ENCODE measurements at regions not wholly inside any gene's neighbourhood (a gene's known extent, or its start where the extent isn't known, plus 50 kb on each side); places are given as distances from the start of the nearest gene placed in this dataset.

DNA sequence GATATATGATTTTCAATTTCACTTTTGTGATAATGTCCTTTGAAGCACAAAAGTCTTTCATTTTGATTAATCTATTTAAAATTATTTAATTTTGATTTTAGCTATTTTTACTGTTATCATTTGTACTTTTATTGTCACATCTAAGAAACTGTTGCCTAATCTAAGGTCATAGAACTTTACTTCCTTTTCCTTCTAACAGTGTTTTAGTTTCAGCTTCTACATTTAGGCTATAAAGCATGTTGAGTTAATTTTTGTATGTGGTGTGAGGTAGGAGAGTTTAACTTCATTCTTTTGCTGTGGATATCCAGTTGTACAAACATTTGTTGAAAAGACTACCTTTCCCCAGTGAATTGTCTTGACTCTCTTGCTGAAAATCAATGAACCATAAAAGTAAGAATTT lies 204.5 kb downstream of the TM2D1 start:
- no peak for DNase-seq

DNA sequence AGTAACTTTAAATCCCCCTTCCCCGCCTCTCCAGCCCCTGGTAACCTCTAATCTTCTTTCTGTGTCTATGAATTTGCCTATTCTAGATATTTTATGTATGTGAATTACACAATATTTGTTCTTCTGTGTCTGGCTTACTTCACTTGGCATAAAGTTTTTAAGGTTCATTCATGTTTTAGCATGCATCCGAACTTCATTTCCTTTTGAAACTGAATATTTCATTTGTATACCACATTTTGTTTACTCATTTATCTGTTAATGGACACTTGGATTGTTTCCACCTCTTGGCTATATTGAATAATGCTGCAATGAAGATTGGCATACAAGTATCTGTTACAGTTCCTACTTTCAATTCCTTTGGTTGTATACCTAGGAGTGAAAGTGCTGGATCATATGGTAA lies 205.3 kb downstream of the TM2D1 start:
- DNase-seq = no peak

GRCh38 chr1:61518670-61519400 lies 206.1 kb downstream of the TM2D1 start:
- DNase-seq = no peak

DNA sequence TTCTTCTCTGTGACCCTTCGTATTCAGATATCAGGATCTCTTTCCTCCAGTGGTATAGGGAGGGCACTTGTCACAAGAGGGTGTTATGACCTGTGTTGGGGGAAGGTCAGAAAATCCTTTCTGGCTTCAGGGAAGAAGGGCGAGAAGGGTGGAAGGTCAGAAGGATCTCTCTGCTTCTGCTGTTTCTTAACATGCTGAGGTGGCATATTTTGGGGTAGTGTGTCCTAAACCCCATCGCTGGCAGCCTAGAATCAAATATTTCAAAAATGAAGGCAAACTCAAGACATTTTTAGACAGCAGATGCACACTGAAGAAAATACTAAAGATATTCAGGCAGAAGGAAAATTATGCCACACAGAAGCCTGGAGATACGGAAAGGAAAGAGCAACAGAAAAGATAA lies 207.6 kb downstream of the TM2D1 start:
- no peak for DNase-seq

DNA sequence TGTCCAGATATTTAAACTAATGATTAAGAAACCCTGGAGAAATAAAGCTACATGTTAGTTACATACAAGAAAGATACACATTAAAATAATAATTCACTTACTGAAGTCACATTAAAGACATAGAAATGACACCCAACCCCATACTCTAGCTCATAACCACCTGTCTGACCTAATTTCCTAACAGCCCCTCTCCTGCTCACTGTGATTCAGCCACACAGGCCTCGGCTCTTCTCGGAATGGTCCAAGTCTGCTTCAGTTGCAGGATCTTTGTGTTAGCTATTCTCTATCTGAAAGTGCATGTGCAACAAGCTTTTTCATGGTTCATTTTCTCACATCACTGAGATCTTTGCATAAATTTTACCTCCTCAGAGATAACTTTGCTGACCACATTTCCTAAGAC lies 209.8 kb downstream of the TM2D1 start:
- DNase-seq = no peak

Data from CD4-positive, alpha-beta T cell treated with Interleukin-4 for 4 hours (primary cell).